ENCODE measurements at regions not wholly inside any gene's neighbourhood (a gene's known extent, or its start where the extent isn't known, plus 50 kb on each side); places are given as distances from the start of the nearest gene placed in this dataset.

GRCh38 chr14:100988956-100989355 is 85.4 kb upstream of the RTL1 start:
- no peak overlapping the region for H3K4me3 ChIP-seq
- H3K36me3 ChIP-seq, result no peaks in the 10 kb centered on the region
- no peak for DNase-seq
- no peak overlapping the region for H3K27ac ChIP-seq
- TF ChIP-seq CTCF (IDR thresholded peaks at IDR 0.05), result no peak
- no peaks in the 10 kb centered on the region for H3K9me3 ChIP-seq
- intact Hi-C loops (cut with DNase I; ENCODE audit: low total_unique reads), result no loop called here
- no peaks in the 10 kb centered on the region for H3K4me1 ChIP-seq
- H3K27me3 ChIP-seq, result no peaks in the 10 kb centered on the region

GRCh38 chr14:100989924-100990323 is 86.4 kb upstream of the RTL1 start:
- Histone ChIP-seq H3K4me1 (no peaks in the 10 kb centered on the region), H3K4me3 (no peak overlapping the region), H3K27me3 (no peaks in the 10 kb centered on the region), H3K27ac (no peak overlapping the region), H3K36me3 (no peaks in the 10 kb centered on the region), H3K9me3 (no peaks in the 10 kb centered on the region)
- TF ChIP-seq CTCF (IDR thresholded peaks at IDR 0.05), result no peak
- no peak for DNase-seq
- intact Hi-C loops (cut with DNase I; ENCODE audit: low total_unique reads), result no loop called here

DNA sequence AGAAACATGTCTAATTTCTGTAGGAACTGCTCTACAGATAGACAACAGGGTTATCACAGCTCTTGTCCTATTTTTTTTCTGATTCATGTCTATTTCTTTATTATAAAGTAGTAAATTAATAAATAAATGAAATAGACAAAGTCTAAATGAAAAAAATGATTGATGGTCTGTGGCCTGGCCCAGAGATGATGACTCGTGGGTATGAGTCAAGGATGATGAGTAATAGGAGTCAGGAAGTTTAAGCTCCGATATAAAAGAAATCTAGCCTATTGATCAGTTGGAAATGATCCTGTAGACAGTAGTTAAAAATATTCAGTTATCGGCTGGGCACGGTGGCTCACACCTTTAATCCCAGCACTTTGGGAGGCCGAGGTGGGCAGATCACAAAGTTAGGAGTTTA is 90.6 kb upstream of the RTL1 start:
- Histone ChIP-seq H3K36me3 (no peaks in the 10 kb centered on the region), H3K4me3 (no peak overlapping the region), H3K9me3 (no peaks in the 10 kb centered on the region), H3K4me1 (no peaks in the 10 kb centered on the region), H3K27ac (no peak overlapping the region), H3K27me3 (no peaks in the 10 kb centered on the region)
- no peak for TF ChIP-seq CTCF (IDR thresholded peaks at IDR 0.05)
- intact Hi-C loops (cut with DNase I; ENCODE audit: low total_unique reads), result no loop called here
- no peak for DNase-seq

- TF ChIP-seq CTCF (IDR thresholded peaks at IDR 0.05), result no peak
- DNase-seq, result no peak
- H3K27ac ChIP-seq, result no peak overlapping the region
- no peak overlapping the region for H3K4me3 ChIP-seq
- intact Hi-C loops (cut with DNase I; ENCODE audit: low total_unique reads), result no loop called here
- no peaks in the 10 kb centered on the region for H3K4me1 ChIP-seq
- H3K27me3 ChIP-seq, result no peaks in the 10 kb centered on the region
- H3K36me3 ChIP-seq, result no peaks in the 10 kb centered on the region
- no peaks in the 10 kb centered on the region for H3K9me3 ChIP-seq
These were observed 91.3 kb upstream of the RTL1 start for GRCh38 chr14:100994756-100995330.

DNA sequence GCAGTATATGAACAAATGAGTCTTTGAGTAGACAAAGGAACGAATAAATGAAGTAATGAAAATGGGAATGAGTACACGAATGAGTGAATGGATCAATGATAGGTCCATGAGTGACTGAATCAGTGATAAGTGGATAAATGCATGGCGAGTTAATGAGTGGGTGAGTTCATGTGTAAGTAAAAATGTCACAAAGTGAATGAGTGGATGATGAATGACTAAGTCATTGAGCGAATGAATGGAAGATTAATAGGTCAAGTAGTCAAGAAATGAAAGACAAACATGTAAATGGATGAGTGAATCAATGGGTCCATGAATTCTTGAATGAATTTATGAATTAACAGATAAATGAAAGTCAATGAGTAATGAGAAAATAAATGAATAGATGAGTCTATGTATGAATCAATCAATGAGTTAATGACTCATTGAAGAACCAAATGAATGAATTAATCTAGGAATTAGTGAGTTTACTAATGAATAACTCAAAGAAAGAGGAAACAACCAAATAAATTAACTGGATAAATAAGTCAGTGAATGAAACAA is 97.3 kb upstream of the RTL1 start:
- H3K27me3 ChIP-seq, result no peaks in the 10 kb centered on the region
- H3K27ac ChIP-seq, result no peak overlapping the region
- TF ChIP-seq CTCF (IDR thresholded peaks at IDR 0.05), result no peak
- H3K4me3 ChIP-seq, result no peak overlapping the region
- no peaks in the 10 kb centered on the region for H3K36me3 ChIP-seq
- no peaks in the 10 kb centered on the region for H3K4me1 ChIP-seq
- H3K9me3 ChIP-seq, result no peaks in the 10 kb centered on the region
- intact Hi-C loops (cut with DNase I; ENCODE audit: low total_unique reads), result no loop called here
- no peak for DNase-seq

Data from tibial artery (tissue), 4 donors.